Vagina (tissue), 2 donors: ENCODE measurements at regions not wholly inside any gene's neighbourhood (a gene's known extent, or its start where the extent isn't known, plus 50 kb on each side); places are given as distances from the start of the nearest gene placed in this dataset.

Experiments
- POLR2A ChIP-seq, 2 donors: fragments of 450-650 bp; IDR thresholded peaks; one replicate each; pipeline ENCODE4 v1.6.1; 2017; ENCODE audit warnings: antibody characterized with exemption in 2 of 2, mild to moderate bottlenecking in 2 of 2, moderate library complexity in 2 of 2
- TF ChIP-seq, protein P1 (sequence below), 3 experiments: fragments of 450-650 bp in 2 of 3; fragments of 200-600 bp in 1 of 3; sonication (generic) in 1 of 3; IDR thresholded peaks; one replicate each; pipeline ENCODE4 v1.5.1; 2017 to 2019; ENCODE audit warnings: antibody characterized with exemption in 3 of 3, mild to moderate bottlenecking in 2 of 3, moderate library complexity in 2 of 3

DNA sequence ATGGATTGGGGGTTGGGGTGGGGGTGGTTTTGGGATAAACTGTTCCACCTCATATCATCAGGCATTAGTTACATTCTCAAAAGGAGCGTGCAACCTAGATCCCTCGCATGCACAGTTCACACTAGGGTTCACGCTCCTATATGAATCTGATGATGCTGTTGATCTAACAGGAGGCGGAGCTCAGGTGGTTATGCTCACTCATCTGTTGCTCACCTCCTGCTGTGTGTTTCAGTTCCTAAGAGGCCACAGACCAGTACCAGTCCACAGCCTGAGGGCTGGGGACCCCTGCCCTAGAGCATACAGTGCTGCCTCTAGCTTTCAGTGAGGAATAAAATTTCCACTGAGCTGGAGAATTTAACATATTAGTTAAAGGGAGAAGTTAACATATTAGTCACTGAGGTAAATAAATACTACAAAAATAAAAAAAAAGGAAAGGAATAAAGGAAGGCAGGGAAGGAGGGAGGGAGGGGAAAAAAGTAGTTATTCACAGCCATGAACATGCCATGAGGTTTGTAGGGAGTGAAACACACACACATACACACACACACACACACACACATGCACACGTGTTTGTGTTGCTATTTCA lies 612.7 kb upstream of the TBX3 start:
- TF ChIP-seq, protein P1, sequence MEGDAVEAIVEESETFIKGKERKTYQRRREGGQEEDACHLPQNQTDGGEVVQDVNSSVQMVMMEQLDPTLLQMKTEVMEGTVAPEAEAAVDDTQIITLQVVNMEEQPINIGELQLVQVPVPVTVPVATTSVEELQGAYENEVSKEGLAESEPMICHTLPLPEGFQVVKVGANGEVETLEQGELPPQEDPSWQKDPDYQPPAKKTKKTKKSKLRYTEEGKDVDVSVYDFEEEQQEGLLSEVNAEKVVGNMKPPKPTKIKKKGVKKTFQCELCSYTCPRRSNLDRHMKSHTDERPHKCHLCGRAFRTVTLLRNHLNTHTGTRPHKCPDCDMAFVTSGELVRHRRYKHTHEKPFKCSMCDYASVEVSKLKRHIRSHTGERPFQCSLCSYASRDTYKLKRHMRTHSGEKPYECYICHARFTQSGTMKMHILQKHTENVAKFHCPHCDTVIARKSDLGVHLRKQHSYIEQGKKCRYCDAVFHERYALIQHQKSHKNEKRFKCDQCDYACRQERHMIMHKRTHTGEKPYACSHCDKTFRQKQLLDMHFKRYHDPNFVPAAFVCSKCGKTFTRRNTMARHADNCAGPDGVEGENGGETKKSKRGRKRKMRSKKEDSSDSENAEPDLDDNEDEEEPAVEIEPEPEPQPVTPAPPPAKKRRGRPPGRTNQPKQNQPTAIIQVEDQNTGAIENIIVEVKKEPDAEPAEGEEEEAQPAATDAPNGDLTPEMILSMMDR (IDR thresholded peaks at IDR 0.05): no peak
- TF ChIP-seq POLR2A (IDR thresholded peaks at IDR 0.05): no peak
